Peyer's patch (tissue), 4 donors: ENCODE measurements at regions not wholly inside any gene's neighbourhood (a gene's known extent, or its start where the extent isn't known, plus 50 kb on each side); places are given as distances from the start of the nearest gene placed in this dataset.

ENCODE experiments used
- CTCF ChIP-seq, 6 experiments: fragments of 450-650 bp in 4 of 6; fragments of 200-600 bp in 2 of 6; sonication (generic) in 1 of 6; IDR thresholded peaks; one replicate each; pipeline ENCODE4 v1.5.1; 2017 to 2019; ENCODE audit warnings: antibody characterized with exemption in 6 of 6, mild to moderate bottlenecking in 3 of 6, moderate library complexity in 1 of 6
- POLR2A ChIP-seq, 2 donors: fragments of 450-650 bp; IDR thresholded peaks; one replicate each; pipeline ENCODE4 v1.5.1; 2017; ENCODE audit warnings: antibody characterized with exemption in 2 of 2, mild to moderate bottlenecking in 2 of 2, moderate library complexity in 2 of 2

GRCh38 chr2:195199864-195200263 lies 457.2 kb upstream of the SLC39A10 start:
- TF ChIP-seq POLR2A (IDR thresholded peaks at IDR 0.05), result no peak
- TF ChIP-seq CTCF (IDR thresholded peaks at IDR 0.05), result no peak
